ENCODE measurements at regions not wholly inside any gene's neighbourhood (a gene's known extent, or its start where the extent isn't known, plus 50 kb on each side); places are given as distances from the start of the nearest gene placed in this dataset.

DNA sequence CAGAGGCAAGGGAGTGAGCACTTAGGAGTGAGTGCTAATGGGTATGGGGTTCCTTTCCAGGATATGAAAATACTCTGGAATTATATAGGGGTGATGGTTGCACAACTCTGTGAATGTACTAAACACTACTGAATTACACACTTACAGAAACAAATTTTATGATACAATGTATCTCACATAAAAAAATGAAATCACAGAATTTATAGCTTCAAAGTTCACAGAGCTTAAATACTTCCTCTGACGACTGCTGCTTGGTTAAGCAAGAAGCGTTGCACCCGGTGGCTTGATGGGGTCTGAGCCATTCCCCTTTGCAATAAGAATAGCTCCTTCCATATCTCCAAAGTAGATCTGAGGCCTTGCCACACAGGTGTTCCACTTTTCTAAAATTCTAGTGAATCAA, 835.1 kb downstream of the TSN start (continued):
- no peak for TF ChIP-seq SUZ12 (IDR thresholded peaks at IDR 0.05; ENCODE audit: low read length)
- no peak for TF ChIP-seq SIX5 (IDR thresholded peaks at IDR 0.05; ENCODE audit: low read depth, low read length)
